Sciatic nerve (tissue), 2 donors: ENCODE measurements at regions not wholly inside any gene's neighbourhood (a gene's known extent, or its start where the extent isn't known, plus 50 kb on each side); places are given as distances from the start of the nearest gene placed in this dataset.
"Not testable (repeated sequence)": the region's sequence is repeated elsewhere in the genome, so short reads cannot be mapped to it uniquely, and the experiment has no call there.

Experiments used
- ATAC-seq: fragments of 200-7000 bp; cut with Tn5 transposase; one replicate; pipeline ENCODE4 v1.9.1; 2020; ENCODE audit warnings: mild to moderate bottlenecking, moderate library complexity
- DNase-seq: peaks from one replicate; pipeline ENCODE4 v3.0.0-alpha.2; 2020; ENCODE audit warnings: low spot score
- intact Hi-C: fragments of 100-400 bp; cut with DNase I; formaldehyde crosslinking; loops from one replicate; pipeline ENCODE4 v1.14.2; 2022
- donor health status: DM: no; HTN: no; CAD: no.
- donor health status: DM: no; HTN: no; CAD: no.

DNA sequence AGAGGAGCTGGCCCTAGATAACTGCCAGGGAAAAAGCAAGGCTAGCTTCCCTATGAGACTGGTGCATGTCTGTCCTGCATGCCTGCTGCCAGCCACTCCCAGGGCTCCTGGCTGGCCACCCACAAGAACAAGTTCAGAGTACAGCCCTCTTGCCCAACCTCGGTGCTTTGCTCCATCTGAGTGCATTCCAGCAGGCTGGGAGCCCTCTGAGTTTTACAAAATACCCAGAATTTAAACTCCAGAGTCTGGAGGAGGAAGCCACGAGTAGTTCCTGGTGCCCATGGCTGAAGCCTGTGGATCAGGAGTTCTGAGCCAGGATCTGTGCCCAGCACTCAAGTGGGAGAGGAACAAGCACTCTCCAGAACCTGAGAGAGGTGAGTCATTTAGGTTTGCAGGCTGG is 111.6 kb downstream of the MAGEE2 start:
- DNase-seq (no peak), ATAC-seq (no peak)
- intact Hi-C loops = no loop called here

DNA sequence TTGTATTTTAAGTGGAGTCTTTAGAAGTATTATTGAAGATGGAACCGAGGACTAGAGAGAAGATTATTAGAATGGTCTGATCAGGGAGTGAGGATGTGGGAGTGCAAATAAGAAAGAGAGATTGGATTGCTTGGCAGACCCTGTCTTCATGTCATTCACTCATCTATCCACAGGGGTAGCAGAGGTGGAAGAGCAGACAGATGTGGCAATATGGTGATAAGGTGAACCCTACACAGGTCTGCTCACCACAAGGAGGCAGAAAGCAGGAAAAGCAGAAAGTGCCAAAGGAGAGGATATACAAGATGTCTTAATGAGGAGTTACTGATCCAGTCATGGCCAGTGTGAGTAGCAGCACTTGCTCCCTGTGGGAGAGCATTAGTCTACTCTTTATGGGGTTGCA is 129.4 kb downstream of the MAGEE2 start:
- no peak for DNase-seq
- no peak for ATAC-seq
- intact Hi-C loops = no loop called here

DNA sequence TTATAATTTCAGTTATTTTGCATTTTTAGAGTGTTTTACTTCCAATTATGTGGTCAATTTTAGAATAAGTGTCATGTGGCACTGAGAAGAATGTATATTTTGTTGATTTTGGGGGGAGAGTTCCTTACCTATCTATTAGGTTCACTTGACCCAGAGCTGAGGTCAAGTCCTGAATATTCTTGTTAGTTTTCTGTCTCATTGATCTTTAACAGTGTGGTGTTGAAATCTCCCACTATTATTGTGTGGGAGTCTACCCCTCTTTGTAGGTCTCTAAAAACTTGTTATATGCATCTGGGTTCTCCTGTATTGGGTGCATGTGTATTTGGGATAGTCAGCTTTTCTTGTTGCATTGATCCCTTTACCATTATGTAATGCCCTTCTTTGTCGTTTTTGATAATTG is 127.0 kb upstream of the ZDHHC15 start:
- no peak for DNase-seq
- ATAC-seq = no peak
- intact Hi-C loops = no loop called here

DNA sequence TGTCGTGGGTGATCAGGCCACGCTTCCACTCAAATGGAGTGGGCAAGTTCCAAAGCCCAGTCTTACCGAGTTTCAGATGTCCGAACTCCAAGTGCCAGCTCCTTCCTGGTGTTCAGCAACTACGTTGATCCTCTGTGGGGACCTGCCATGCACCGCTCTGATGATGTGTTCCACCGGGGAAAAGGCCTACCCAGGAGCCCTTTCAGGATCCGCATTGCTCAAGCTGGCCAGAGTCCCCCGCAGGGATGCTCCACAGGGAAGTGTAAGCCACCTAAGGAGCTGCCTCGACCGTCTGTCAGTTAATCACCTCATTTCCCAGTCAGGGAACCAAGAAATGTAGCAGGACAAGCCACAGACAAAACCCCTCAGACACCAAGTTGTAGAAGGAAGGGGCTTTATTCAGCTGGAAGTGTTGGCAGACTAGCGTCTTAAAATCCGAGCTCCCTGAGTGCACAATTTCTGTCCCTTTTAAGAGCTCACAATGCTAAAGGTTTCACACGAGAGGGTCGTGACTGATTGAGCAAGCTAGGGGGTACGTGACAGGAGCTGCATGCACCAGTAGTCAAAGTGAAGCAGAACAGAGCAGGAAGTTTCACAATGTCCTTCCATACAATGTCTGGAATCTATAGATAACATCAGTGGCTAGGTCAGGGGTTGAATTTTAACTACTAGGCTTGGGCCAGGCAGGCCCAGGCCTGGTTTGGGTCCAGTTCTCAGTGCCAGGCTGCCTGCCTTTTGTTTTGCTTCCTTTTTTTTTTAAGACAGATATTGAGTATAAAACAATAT is 126.2 kb upstream of the ZDHHC15 start:
- intact Hi-C loops = no loop called here
- ATAC-seq (no peak), DNase-seq (no peak)

DNA sequence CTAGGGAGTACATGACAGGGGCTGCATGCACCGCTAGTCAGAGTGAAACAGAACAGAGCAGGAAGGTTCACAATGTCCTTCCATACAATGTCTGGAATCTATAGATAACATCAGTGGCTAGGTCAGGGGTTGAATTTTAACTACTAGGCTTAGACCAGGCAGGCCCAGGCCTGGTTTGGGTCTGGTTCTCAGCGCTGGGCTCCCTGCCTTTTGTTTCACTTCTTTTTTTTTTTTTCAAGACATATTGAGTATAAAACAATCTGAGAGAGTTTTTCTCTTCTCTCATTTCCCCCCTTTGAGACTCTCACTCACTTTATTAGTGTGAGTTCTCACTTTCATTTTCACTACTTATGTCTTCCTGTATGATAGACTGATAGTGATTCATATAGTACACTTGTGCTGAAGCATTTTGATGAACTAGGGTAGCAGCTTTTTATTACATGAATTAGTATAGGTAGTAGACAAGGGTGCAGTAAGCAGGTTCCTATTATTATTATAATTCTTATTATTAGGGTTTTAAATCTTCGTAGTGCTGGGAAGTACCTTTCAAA is 120.0 kb upstream of the ZDHHC15 start:
- DNase-seq (no peak), ATAC-seq (no peak)
- intact Hi-C loops = no loop called here

DNA sequence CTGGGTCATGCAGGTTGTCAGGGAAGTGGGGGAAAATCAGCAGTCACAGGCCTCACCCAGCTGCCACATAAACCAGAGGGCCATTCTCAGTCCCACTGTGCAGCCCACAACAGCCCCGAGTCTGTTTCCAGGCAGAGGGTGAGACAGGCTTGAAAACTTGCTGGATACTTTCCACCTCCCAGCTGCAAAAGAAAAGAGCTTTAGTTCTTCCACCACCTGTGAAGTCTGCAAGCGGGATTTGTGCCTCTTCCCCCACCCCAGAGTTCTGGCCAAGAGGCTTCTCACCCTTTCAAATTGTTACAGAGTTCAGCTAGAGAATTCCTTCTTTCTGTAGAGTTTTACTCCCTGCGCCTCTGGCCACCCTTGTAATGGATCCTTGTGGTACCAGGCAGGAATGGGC is 115.5 kb upstream of the ZDHHC15 start:
- peak; percentile 44 for ATAC-seq

DNA sequence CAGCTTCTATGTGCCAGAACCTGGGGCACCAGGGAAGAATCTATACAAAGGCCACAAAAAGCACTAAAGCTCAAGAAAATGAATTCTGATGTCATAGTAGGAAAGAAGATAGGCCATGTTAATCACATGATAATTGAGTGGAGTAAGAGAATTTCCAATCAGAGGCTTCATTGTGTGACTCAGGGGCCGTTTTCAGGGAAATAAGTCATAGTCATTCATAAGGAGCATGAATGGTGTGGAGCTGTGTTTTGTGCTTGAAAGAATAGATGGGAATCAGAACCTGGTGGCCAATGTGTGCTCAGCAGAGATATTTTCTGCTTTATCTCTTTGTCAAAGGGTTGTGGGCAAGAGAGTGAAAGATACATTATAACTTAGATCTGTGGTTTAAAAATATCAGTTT is 102.4 kb upstream of the ZDHHC15 start:
- intact Hi-C loops = no loop called here
- DNase-seq (no peak), ATAC-seq (no peak)

More for the DNA sequence above, 115.5 kb upstream of the ZDHHC15 start:
- DNase-seq = no peak
- intact Hi-C loops = no loop called here

DNA sequence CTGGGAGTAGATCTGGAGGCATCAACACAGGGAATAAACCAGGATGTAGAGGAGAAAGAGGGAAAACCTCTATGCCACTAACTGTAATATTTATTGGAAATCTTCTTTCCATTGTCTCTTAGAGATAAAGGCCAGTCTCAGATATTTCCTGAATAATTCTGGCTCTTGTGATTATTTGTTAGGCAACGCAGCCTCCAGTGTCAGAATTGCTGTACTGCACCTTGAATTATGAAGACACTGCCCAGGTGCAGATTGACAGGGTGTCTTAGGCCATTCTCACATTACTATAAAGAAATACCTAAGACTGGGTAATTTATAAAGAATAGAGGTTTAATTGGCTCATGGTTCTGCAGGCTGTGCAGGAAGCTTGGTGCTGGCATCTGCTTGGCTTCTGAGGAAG is 100.7 kb upstream of the ZDHHC15 start:
- DNase-seq (no peak), ATAC-seq (no peak)
- intact Hi-C loops = no loop called here

DNA sequence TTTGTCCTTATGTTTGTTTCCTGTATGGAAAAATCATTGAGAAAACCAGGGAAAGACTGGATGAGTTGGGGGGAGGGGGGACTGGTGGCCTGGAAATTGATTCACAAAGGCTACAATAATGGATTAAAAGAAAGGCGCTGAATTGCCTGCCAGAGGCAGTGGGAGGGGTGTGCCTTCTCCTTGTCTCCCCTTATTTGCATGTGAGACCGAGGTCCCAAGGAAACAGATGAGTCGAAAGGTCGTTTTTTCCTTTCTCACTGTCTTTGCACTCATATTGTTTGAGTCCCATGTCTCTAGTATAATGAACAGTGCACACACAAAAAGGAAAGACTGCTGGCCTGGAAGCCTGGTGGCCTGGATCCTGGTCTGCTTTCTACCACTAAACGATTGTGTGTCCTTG is 86.6 kb upstream of the ZDHHC15 start:
- DNase-seq (no peak), ATAC-seq (no peak)
- intact Hi-C loops = no loop called here

DNA sequence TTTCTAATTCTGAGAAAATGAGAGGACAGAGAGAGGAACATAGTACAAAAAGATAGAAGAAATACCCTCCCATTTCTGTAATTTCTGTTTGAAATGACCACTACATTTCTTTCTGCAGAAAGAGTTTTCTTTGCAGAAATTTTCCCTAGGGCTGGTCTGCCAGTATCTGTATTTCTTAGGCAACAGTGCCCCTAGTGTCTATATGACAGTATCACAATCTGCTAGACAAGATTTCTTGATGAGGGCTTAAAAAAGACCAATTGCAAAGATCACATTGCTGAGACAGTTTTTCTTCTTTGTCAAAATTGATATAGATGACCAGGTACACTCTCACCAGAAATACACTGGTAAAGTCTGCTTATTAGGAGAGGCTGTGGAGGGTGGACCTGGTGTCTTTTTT is 81.0 kb upstream of the ZDHHC15 start:
- DNase-seq = no peak
- intact Hi-C loops = no loop called here
- ATAC-seq = no peak

DNA sequence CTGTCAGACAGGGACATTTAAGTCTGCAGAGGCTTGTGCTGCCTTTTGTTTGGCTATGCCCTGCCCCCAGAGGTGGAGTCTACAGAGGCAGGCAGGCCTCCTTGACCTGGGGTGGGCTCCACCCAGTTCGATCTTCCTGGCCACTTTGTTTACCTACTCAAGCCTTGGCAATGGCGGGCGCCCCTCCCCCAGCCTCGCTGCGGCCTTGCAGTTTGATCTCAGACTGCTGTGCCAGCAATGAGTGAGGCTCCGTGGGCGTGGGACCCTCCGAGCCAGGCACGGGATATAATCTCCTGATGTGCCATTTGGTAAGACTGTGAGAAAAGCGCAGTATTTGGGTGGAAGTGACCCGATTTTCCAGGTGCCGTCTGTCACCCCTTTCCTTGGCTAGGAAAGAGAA is 79.2 kb upstream of the ZDHHC15 start:
- intact Hi-C loops, DNase-seq, ATAC-seq: not testable (repeated sequence)

DNA sequence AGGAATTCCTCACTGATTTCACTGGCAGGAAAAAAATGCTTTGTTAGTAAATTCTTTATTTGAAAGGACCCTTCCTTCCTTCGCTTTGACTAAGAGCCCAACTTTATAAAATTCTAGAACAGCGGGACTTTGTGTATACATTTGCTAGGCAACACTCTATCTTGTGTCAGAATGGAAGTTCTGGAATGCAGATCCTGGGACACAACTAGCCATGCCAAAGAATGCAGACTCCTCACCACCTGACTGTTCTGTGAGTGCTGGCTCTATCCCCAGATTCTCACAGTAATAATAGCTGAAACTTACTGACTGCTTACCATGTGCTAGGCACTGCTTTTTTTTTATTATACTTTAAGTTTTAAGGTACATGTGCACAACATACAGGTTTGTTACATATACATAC is 73.3 kb upstream of the ZDHHC15 start:
- intact Hi-C loops = no loop called here
- ATAC-seq (no peak), DNase-seq (no peak)

DNA sequence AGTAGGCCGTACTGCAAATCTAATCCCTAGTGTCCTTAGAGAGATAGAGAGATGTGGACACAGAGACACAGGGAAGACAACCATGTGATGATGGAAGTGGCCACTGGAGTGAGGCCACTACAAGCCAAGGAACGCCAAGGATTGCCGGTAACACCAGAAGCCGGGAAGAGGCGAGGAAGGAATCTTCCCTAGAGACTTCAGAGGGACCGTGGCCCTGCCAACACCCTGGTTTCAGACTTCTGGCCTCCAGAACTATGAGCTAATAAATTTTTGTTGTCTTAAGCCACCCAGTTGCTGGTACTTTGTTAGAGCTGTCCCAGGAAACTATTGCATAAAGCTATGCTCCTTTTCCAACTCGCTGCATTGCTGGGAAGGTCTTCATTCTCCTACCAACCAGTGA is 70.3 kb upstream of the ZDHHC15 start:
- ATAC-seq, intact Hi-C loops, DNase-seq: not testable (repeated sequence)

DNA sequence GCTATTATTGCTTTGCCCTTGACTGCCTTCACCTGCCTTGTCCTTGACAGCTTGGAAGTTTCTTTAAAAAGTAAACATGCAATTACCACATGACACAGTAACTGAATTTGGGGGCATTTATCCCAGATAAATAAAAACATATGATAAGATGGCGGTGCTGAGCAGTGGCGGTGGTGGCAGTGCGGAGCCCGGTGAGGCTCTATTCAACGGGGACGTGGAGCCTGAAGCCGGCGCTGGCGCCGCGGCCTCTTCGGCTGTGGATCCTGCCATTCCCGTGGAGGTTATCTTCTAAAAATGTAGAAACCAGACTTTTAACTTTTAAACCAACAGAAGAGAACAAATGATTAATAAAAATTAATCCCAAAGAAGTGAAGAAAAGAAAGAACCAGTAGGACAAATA is 59.7 kb upstream of the ZDHHC15 start:
- DNase-seq (no peak), ATAC-seq (no peak)
- intact Hi-C loops = no loop called here
